ENCODE measurements at regions not wholly inside any gene's neighbourhood (a gene's known extent, or its start where the extent isn't known, plus 50 kb on each side); places are given as distances from the start of the nearest gene placed in this dataset.

DNA sequence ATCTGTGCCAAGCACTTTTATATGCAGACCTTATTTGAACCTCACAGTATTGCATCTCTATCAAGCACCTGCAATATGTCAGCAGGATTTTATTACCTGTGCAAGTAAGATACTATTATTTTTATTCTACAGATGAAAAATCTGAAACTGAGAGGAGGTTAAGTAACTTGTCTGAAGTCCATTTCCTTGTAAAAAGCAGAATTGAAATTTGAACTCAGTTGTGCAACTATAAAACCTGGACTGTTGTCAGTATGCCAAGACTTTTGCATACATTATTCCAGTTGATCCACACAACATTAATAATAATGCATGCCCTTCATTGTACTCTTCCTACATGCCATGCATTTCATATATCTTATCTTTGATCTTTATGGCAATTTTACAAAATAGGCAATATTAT lies 82.2 kb upstream of the BRINP1 start:
- H3K23me2 ChIP-seq (ENCODE audit: insufficient read length, low read depth, low read length, poor library complexity, severe bottlenecking), result no peaks in the 10 kb centered on the region
- no peak overlapping the region for H3K27ac Mint-ChIP-seq
- H3K27me3 ChIP-seq (ENCODE audit: insufficient read depth, low read length), result no peaks in the 10 kb centered on the region
- H4K5ac ChIP-seq (ENCODE audit: insufficient read length, low read depth, low read length), result no peak overlapping the region
- no peaks in the 10 kb centered on the region for H3K79me1 ChIP-seq (ENCODE audit: insufficient read depth, low read depth, low read length, poor library complexity, severe bottlenecking)
- H2BK20ac ChIP-seq (ENCODE audit: low read depth, low read length, poor library complexity, severe bottlenecking), result no peak overlapping the region
- H3K14ac ChIP-seq (ENCODE audit: insufficient read depth, low read length), result no peak overlapping the region
- peaks cover 0 to 6% of the 10 kb centered on the region in 2 experiments; a peak in 2 of 5 replicates for H3K9me3 Mint-ChIP-seq
- peaks cover 1% of the 10 kb centered on the region; the same call in 1 of the 2 replicates for H3K27me3 Mint-ChIP-seq (ENCODE audit: low read depth)
- no peaks in the 10 kb centered on the region for H4K20me1 ChIP-seq (ENCODE audit: control insufficient read depth, insufficient read depth, insufficient read length)
- no peak overlapping the region for H2BK120ac ChIP-seq (ENCODE audit: low read depth, low read length, poor library complexity, severe bottlenecking)
- H2AFZ ChIP-seq (ENCODE audit: low read length), result no peak overlapping the region
- no peak overlapping the region for H2BK5ac ChIP-seq (ENCODE audit: insufficient read length, low read length)
- peaks cover 0 to 3% (median 3%) of the 10 kb centered on the region in 3 experiments; a peak in 2 of 7 replicates for H3K36me3 Mint-ChIP-seq (ENCODE audit: insufficient read depth in 1 of 3, low read depth in 3 of 3)
- H3K4me1 Mint-ChIP-seq, result no peaks in the 10 kb centered on the region
- no peak overlapping the region for H3K18ac ChIP-seq (ENCODE audit: insufficient read length, low read depth, low read length)
- H2AK5ac ChIP-seq (ENCODE audit: insufficient read length, low read length), result no peak overlapping the region
- no peak overlapping the region for H3T11ph ChIP-seq (ENCODE audit: low read length)
- H3K23ac ChIP-seq (ENCODE audit: insufficient read length, low read depth, low read length), result no peak overlapping the region
- H3K27ac ChIP-seq (ENCODE audit: insufficient read length, low read depth, low read length), result no peak overlapping the region
- H3K56ac ChIP-seq (ENCODE audit: insufficient read length, low read depth, low read length), result no peak overlapping the region
- no peak overlapping the region for H3K4me3 Mint-ChIP-seq
- H3K9me3 ChIP-seq (ENCODE audit: control insufficient read depth, low read depth, low read length), result no peaks in the 10 kb centered on the region
- H3K9ac ChIP-seq (ENCODE audit: extremely low read depth, insufficient read length, low read length), result no peak overlapping the region
- TF ChIP-seq, protein P1, sequence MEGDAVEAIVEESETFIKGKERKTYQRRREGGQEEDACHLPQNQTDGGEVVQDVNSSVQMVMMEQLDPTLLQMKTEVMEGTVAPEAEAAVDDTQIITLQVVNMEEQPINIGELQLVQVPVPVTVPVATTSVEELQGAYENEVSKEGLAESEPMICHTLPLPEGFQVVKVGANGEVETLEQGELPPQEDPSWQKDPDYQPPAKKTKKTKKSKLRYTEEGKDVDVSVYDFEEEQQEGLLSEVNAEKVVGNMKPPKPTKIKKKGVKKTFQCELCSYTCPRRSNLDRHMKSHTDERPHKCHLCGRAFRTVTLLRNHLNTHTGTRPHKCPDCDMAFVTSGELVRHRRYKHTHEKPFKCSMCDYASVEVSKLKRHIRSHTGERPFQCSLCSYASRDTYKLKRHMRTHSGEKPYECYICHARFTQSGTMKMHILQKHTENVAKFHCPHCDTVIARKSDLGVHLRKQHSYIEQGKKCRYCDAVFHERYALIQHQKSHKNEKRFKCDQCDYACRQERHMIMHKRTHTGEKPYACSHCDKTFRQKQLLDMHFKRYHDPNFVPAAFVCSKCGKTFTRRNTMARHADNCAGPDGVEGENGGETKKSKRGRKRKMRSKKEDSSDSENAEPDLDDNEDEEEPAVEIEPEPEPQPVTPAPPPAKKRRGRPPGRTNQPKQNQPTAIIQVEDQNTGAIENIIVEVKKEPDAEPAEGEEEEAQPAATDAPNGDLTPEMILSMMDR (conservative IDR thresholded peaks at IDR 0.05), result no peak
- H3K79me2 ChIP-seq (ENCODE audit: insufficient read depth, low read length), result no peaks in the 10 kb centered on the region
- H2BK15ac ChIP-seq (ENCODE audit: low read depth, low read length), result no peak overlapping the region
- H3K4me1 ChIP-seq (ENCODE audit: insufficient read depth, low read length), result no peaks in the 10 kb centered on the region
- no peak overlapping the region for H2BK12ac ChIP-seq (ENCODE audit: insufficient read length, low read depth, low read length)
- no peak overlapping the region for H4K91ac ChIP-seq (ENCODE audit: insufficient read length, low read depth, low read length)
- DNase-seq, result no peak
- H3K4ac ChIP-seq (ENCODE audit: low read depth, low read length), result no peak overlapping the region
- H4K8ac ChIP-seq (replicated peaks; ENCODE audit: insufficient read length, low read depth, low read length), result no peak overlapping the region
- no peak overlapping the region for H3K4me2 ChIP-seq (ENCODE audit: insufficient read depth, insufficient read length, low read length)

Measured in H9 (cell line).